ENCODE measurements at regions not wholly inside any gene's neighbourhood (a gene's known extent, or its start where the extent isn't known, plus 50 kb on each side); places are given as distances from the start of the nearest gene placed in this dataset.
"Not testable (repeated sequence)": the region's sequence is repeated elsewhere in the genome, so short reads cannot be mapped to it uniquely, and the experiment has no call there.

DNA sequence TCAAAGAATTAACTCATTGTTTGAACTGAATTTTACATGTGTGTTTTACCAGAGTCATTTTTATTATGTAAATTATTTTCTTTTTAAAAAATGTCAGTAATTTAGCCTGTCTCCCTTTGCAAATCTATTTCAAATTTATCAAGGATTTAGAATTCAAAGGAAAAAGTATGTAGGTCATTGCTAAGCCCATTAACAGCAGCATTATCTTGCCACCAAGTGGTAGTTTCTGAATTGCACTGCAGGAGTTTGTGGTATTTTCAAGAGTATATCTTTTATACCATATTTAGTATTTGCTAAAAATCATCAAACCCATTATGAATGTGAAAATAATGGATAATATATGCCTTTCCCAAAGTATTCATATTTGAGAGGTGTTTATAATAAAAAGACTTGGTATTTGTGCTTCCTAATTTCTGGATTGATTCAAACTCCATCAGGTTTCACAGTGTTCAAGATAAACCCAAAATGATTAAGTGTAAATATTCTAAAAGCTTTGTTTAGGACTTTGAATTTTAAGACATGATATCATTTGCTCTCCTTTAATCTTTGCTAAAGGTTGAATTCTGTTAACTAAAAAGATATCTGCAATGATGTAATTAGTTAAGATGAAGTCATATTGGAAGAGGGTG lies 711.4 kb downstream of the FSCB start:
- peak; percentile 32 for DNase-seq

GRCh38 chr14:43793579-43793978 lies 713.5 kb downstream of the FSCB start:
- DNase-seq = no peak

DNA sequence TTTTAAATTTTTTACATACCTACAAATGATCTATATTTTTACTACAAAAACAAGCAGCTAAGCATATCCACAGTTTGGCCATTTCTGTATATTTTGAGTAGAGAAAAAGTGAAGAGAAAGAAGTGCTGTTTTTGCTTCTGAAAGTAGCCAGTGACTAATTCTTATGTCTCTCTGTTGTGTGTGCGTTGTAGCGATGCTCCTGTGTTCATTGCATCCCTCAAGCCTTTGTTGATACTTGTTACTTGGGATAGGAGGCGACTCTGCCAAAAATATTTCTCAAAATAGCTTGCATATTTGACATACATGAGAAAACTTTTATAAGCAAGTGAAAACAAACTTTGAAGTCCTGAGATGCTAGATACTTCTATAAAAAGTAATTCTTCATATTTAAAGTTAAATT lies 714.1 kb downstream of the FSCB start:
- no peak for DNase-seq

DNA sequence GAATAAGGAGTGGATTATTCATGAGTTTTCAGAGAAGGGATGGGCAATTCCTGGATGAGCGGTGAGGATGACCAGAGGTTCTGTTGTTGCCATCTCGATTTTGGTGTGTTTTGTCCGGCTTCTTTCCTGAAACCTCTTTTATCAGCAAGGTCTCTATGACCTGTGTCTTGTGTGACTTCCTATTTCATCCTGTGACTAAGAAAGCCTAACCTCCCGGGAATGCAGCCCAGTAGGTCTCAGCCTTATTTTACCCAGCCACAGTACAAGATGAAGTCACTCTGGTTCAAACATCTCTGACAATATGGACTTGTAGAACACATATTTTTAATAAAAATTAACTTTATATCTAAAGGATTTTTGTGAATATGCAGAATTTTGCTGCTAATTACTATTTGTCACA lies 716.4 kb downstream of the FSCB start:
- no peak for DNase-seq

DNA sequence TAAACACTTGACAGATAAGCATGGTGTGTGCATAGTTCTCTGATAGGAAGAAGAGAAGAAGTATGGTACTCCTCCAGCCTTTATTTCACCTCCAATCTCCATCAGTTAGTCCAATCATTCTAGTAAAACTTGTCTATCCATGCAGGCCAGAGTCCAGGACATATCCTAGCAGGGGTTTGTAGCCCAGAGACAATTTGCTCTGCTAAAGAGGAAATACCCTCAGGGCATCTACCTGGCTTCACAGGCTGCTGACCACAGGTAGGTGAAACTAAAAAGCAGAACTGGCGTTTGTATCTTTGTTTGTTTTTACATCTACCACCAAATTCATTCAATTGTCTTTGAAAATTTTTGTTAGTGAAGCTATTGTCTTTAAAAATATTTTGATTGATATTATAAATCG lies 717.6 kb downstream of the FSCB start:
- no peak for DNase-seq

DNA sequence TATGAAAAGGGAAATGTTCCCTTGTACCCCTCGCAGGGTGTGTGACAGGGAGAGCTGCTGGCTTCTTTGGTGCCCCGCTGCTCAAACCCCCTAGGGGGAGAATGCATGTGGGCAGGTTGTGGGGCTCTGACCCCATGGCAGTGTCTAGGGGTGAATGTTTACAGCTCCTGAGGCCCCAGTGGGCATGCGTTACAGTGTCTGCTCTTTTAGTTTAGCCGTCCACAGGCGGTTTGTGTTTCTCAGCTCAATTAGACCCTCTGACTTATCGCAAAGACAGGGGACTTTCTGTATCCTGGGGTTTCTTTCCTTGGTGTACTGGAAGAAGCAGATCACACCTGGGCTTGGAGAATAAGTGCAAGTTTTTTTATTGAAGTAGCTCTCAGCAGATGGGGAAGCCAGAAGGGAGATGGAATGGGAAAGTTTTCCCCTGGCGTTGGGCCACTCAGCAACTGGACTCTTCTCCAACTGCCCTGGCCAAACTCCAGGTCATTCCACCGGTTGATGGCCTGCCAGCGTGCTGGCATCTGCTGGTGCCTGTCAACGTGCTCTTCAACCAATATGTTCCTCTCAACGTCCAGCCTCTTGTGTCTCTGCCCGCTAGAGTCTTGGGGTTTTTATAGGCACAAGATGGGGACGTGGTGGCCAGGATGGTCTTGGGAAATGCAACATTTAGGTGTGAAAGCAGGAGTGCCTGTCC lies 720.9 kb downstream of the FSCB start:
- DNase-seq = no peak

DNA sequence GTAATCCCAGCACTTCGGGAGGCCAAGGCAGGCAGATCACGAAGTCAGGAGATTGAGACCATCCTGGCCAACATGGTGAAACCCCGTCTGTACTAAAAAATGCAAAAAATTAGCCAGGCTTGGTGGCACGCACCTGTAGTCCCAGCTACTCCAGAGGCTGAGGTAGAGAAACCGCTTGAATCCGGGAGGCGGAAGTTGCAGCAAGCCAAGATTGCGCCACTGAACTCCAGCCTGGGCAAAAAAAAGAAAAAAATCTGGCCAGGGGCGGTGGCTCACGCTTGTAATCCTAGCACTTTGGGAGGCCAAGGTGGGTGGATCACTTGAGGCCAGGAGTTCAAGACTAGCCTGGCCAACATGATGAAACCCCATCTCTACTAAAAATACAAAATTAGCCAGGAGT lies 722.7 kb downstream of the FSCB start:
- DNase-seq = not testable (repeated sequence)

GRCh38 chr14:43778937-43779639 lies 728.0 kb downstream of the FSCB start:
- no peak for DNase-seq

- DNase-seq = no peak
Measured at GRCh38 chr14:43778570-43778936, 728.5 kb downstream of the FSCB start.

- no peak for DNase-seq
Measured at GRCh38 chr14:43765474-43765873, 741.6 kb downstream of the FSCB start.

DNA sequence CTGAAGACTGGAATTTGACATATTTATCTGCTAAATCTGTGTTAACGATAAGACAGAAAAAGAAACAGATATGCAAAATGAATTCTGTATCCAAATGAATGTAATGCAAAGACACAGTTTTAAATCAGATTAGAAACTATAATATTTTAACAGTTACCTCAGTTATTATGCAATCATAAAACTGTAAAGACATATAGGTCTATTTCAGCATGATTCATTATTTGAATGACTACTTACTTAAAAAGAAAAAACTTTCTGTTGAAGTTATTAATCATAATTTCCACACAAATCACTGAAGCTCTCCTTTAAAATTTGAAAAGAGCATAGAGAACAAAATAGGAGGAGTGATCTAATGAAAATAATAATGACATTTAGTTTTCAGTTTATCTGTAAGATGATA lies 742.6 kb downstream of the FSCB start:
- no peak for DNase-seq

- no peak for DNase-seq
Measured at GRCh38 chr14:43755707-43756106, 751.4 kb downstream of the FSCB start.

DNA sequence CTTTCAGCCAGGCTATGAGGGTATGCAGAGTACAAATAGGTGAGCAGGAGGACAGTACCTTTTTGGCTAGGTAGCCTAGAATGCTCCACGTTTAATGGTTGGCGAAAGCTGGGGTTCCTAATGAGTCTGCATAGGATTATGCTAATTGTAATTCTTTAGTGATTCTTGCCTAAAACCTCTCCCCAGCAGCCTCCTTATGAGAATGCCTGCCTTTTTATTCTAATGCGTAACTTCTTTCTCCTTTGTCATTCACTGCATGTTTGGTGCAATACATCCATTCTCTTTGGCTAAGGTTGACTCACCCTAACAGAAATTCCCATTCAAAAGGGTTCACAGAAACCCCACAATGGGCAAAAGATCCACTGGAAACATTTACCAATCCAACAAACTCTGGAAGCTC lies 752.2 kb downstream of the FSCB start:
- DNase-seq = no peak

- no peak for DNase-seq
Measured at GRCh38 chr14:43745746-43746145, 761.3 kb downstream of the FSCB start.

- no peak for DNase-seq
Measured at GRCh38 chr14:43735932-43736331, 771.2 kb downstream of the FSCB start.

- DNase-seq = no peak
Measured at GRCh38 chr14:43729143-43729542, 777.9 kb downstream of the FSCB start.

- no peak for DNase-seq
Measured at GRCh38 chr14:43706900-43707299, 800.2 kb downstream of the FSCB start.

DNA sequence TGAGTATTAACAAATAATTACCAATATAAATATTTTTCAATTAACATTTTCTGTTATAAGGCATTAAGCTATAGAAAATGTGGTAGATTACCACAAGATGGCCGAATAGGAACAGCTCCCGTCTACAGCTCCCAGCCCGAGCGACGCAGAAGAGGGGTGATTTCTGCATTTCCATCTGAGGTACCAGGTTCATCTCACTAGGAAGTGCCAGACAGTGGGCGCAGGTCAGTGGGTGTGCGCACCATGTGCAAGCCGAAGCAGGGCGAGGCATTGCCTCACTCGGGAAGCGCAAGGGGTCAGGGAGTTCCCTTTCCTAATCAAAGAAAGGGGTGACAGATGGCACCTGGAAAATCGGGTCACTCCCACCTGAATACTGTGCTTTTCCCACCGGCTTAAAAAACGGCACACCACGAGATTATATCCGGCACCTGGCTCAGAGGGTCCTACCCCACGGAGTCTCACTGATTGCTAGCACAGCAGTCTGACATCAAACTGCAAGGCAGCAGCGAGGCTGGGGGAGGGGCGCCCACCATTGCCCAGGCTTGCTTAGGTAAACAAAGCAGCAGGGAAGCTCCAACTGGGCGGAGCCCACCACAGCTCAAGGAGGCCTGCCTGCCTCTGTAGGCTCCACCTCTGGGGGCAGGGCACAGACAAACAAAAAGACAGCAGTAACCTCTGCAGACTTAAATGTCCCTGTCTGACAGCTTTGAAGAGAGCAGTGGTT lies 808.4 kb downstream of the FSCB start:
- DNase-seq = not testable (repeated sequence)

GRCh38 chr14:43697003-43697402 lies 810.1 kb downstream of the FSCB start:
- no peak for DNase-seq

DNA sequence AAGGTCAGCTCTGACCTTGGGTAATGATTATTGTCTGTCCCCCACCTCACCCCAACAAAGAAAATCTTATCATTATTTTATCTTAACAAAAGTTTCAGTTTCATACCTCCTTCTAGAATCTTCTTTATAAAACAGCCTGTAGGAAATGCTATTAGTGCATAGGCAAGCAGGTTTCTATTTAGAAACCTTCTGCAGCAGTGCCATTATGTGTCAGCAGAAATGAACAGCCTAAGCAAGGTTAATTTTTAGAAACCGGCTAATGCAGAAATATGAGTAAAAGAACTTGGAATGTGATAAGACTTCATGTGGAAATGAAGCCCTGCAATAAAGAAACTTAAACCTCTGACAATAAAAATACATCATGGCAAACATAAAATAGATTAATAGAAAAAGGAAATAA lies 814.4 kb downstream of the FSCB start:
- DNase-seq = no peak

- no peak for DNase-seq
Measured at GRCh38 chr14:43687921-43688320, 819.2 kb downstream of the FSCB start.

GRCh38 chr14:43677581-43677980 lies 829.5 kb downstream of the FSCB start:
- no peak for DNase-seq

GRCh38 chr14:43674273-43674672 lies 832.8 kb downstream of the FSCB start:
- DNase-seq = no peak

Data from NCI-H1694 (cell line).